PC-3 (cell line): ENCODE measurements at regions not wholly inside any gene's neighbourhood (a gene's known extent, or its start where the extent isn't known, plus 50 kb on each side); places are given as distances from the start of the nearest gene placed in this dataset.
"Not testable (repeated sequence)": the region's sequence is repeated elsewhere in the genome, so short reads cannot be mapped to it uniquely, and the experiment has no call there.

Experiments
- ATAC-seq: fragments of 200-7000 bp; cut with Tn5 transposase; 2 replicates; pipeline ENCODE4 v1.9.1; 2020; ENCODE audit warnings: mild to moderate bottlenecking, moderate library complexity
- BruUV-seq: library from RNA; stranded (reverse); fragments of 400-500 nt; replicated peaks from 2 replicates; lab custom pipeline; 2021; lab: Mats Ljungman, UMichigan
- CTCF ChIA-PET: fragments of 300-600 bp; sonication (Branson Sonifier 250); formaldehyde crosslinking; loops from one replicate; lab custom pipeline; 2022; ENCODE audit warnings: antibody characterized with exemption; lab: Charles Lee
- POLR2A ChIA-PET: fragments of 300-600 bp; sonication (Branson Sonifier 250); formaldehyde crosslinking; loops from one replicate; lab custom pipeline; 2022; ENCODE audit warnings: antibody characterized with exemption; ENCODE audit not compliant: unreplicated experiment; lab: Charles Lee
- DNase-seq: peaks from one replicate; pipeline ENCODE4 v3.0.0-alpha.2; 2015
- H2AFZ ChIP-seq: fragments of 300-600 bp; sonication (generic); 2 replicates; pipeline ENCODE4 v1.6.0; 2016; ENCODE audit warnings: antibody characterized with exemption, low read length
- H3F3A ChIP-seq: fragments of 300-600 bp; sonication (generic); one replicate; pipeline ENCODE4 v1.6.0; 2017; ENCODE audit warnings: antibody characterized with exemption, low read length, control low read depth, mild to moderate bottlenecking; ENCODE audit not compliant: unreplicated experiment
- H3K27ac ChIP-seq: fragments of 300-600 bp; sonication (generic); 2 replicates; pipeline ENCODE4 v1.5.1; 2016; ENCODE audit warnings: mild to moderate bottlenecking, low read length
- H3K27me3 ChIP-seq: fragments of 300-600 bp; sonication (generic); 2 replicates; pipeline ENCODE4 v1.6.1; 2016; ENCODE audit warnings: low read length, mixed read lengths
- H3K36me3 ChIP-seq: fragments of 300-600 bp; sonication (generic); 2 replicates; pipeline ENCODE4 v1.6.1; 2016; ENCODE audit warnings: low read depth, mixed run types, low read length, mixed read lengths
- H3K4me1 ChIP-seq: fragments of 300-600 bp; sonication (generic); 2 replicates; pipeline ENCODE4 v1.5.1; 2016; ENCODE audit warnings: low read length; ENCODE audit not compliant: insufficient read depth
- H3K4me2 ChIP-seq: fragments of 300-600 bp; sonication (generic); 2 replicates; pipeline ENCODE4 v1.6.0; 2016; ENCODE audit warnings: low read length
- H3K4me3 ChIP-seq: fragments of 300-600 bp; sonication (generic); 2 replicates; pipeline ENCODE4 v1.5.1; 2016; ENCODE audit warnings: mild to moderate bottlenecking, low read length, mixed read lengths
- H3K79me2 ChIP-seq: fragments of 300-600 bp; sonication (generic); 2 replicates; pipeline ENCODE4 v1.6.1; 2017; ENCODE audit warnings: low read length, mixed read lengths
- H3K9ac ChIP-seq: fragments of 300-600 bp; sonication (generic); 2 replicates; pipeline ENCODE4 v1.6.0; 2016; ENCODE audit warnings: mild to moderate bottlenecking, low read length
- H3K9me2 ChIP-seq: fragments of 300-600 bp; sonication (generic); replicated peaks from 2 replicates; pipeline ENCODE4 v1.6.1; 2016; ENCODE audit warnings: mixed run types, low read length, mixed read lengths
- H3K9me3 ChIP-seq: fragments of 300-600 bp; sonication (generic); 2 replicates; pipeline ENCODE4 v1.6.1; 2016; ENCODE audit warnings: low read length, mixed read lengths
- H4K20me1 ChIP-seq: fragments of 300-600 bp; sonication (generic); 2 replicates; pipeline ENCODE4 v1.6.1; 2016; ENCODE audit warnings: low read length, mixed read lengths
- intact Hi-C: fragments of 100-400 bp; cut with micrococcal nuclease; formaldehyde crosslinking; loops from 2 replicates; pipeline ENCODE4 v1.9.0; 2023

GRCh38 chr9:61817127-61817705 is 627.4 kb downstream of the SPATA31A7 start:
- H3K9me3 ChIP-seq, H3K9me2 ChIP-seq, H3F3A ChIP-seq, H4K20me1 ChIP-seq, H3K4me2 ChIP-seq, H3K9ac ChIP-seq, H2AFZ ChIP-seq, H3K79me2 ChIP-seq, DNase-seq, H3K36me3 ChIP-seq, H3K27ac ChIP-seq, CTCF ChIA-PET, ATAC-seq, H3K27me3 ChIP-seq, H3K4me1 ChIP-seq, H3K4me3 ChIP-seq, POLR2A ChIA-PET, BruUV-seq, intact Hi-C loops: not testable (repeated sequence)

- peak; percentile 59 for ATAC-seq
- intact Hi-C loops, H3K4me1 ChIP-seq, H3K9me2 ChIP-seq, DNase-seq, POLR2A ChIA-PET, CTCF ChIA-PET, H3K27ac ChIP-seq, H4K20me1 ChIP-seq, H3K36me3 ChIP-seq, H3K9me3 ChIP-seq, H3K4me3 ChIP-seq, H3K27me3 ChIP-seq, H3K79me2 ChIP-seq, H3K9ac ChIP-seq, H2AFZ ChIP-seq, BruUV-seq, H3K4me2 ChIP-seq, H3F3A ChIP-seq: not testable (repeated sequence)
These were observed 663.9 kb downstream of the SPATA31A7 start for GRCh38 chr9:61853624-61854259.

GRCh38 chr9:61854260-61854640 is 664.4 kb downstream of the SPATA31A7 start:
- H3K36me3 ChIP-seq, H3K79me2 ChIP-seq, H2AFZ ChIP-seq, DNase-seq, H4K20me1 ChIP-seq, H3K27ac ChIP-seq, H3K9me3 ChIP-seq, H3K4me2 ChIP-seq, H3K9me2 ChIP-seq, CTCF ChIA-PET, H3K27me3 ChIP-seq, BruUV-seq, POLR2A ChIA-PET, ATAC-seq, H3K4me1 ChIP-seq, H3K4me3 ChIP-seq, H3F3A ChIP-seq, intact Hi-C loops, H3K9ac ChIP-seq: not testable (repeated sequence)

GRCh38 chr9:61856283-61856682 is 666.4 kb downstream of the SPATA31A7 start:
- H3K4me3 ChIP-seq, BruUV-seq, H3K4me2 ChIP-seq, H3K4me1 ChIP-seq, H3K9me2 ChIP-seq, H2AFZ ChIP-seq, H3K27ac ChIP-seq, H3K27me3 ChIP-seq, H3K36me3 ChIP-seq, H3F3A ChIP-seq, H4K20me1 ChIP-seq, CTCF ChIA-PET, H3K9me3 ChIP-seq, H3K9ac ChIP-seq, POLR2A ChIA-PET, DNase-seq, intact Hi-C loops, H3K79me2 ChIP-seq: not testable (repeated sequence)
- peak; percentile 80 for ATAC-seq

- H3K79me2 ChIP-seq, H3K27ac ChIP-seq, H3F3A ChIP-seq, intact Hi-C loops, H3K9ac ChIP-seq, H3K36me3 ChIP-seq, H4K20me1 ChIP-seq, DNase-seq, POLR2A ChIA-PET, ATAC-seq, H3K4me1 ChIP-seq, H3K9me3 ChIP-seq, BruUV-seq, H3K4me3 ChIP-seq, H3K27me3 ChIP-seq, H3K9me2 ChIP-seq, H3K4me2 ChIP-seq, CTCF ChIA-PET, H2AFZ ChIP-seq: not testable (repeated sequence)
These were observed 667.1 kb downstream of the SPATA31A7 start for GRCh38 chr9:61856858-61857453.

- H2AFZ ChIP-seq, BruUV-seq, H4K20me1 ChIP-seq, H3K4me3 ChIP-seq, POLR2A ChIA-PET, intact Hi-C loops, H3K4me1 ChIP-seq, H3K27me3 ChIP-seq, H3K9me3 ChIP-seq, CTCF ChIA-PET, H3K79me2 ChIP-seq, H3F3A ChIP-seq, DNase-seq, H3K9ac ChIP-seq, H3K9me2 ChIP-seq, H3K36me3 ChIP-seq, H3K27ac ChIP-seq, H3K4me2 ChIP-seq: not testable (repeated sequence)
- ATAC-seq = peak; percentile 73
These were observed 668.0 kb downstream of the SPATA31A7 start for GRCh38 chr9:61857709-61858351.
